Activated CD8-positive, alpha-beta T cell treated with anti-CD3 and anti-CD28 coated beads for 36 hours (primary cell): ENCODE measurements at regions not wholly inside any gene's neighbourhood (a gene's known extent, or its start where the extent isn't known, plus 50 kb on each side); places are given as distances from the start of the nearest gene placed in this dataset.

Source experiments
- ATAC-seq: fragments of 200-7000 bp; cut with Tn5 transposase; one replicate; pipeline ENCODE4 v1.10.0; 2021; ENCODE audit warnings: mild to moderate bottlenecking, moderate library complexity
- CTCF ChIA-PET: fragments of 350-600 bp; sonication (Branson Sonifier 250); formaldehyde crosslinking; loops from one replicate; lab custom pipeline; 2021; ENCODE audit warnings: antibody characterized with exemption; lab: Charles Lee
- POLR2A ChIA-PET: fragments of 350-600 bp; sonication (Branson Sonifier 250); formaldehyde crosslinking; loops from one replicate; lab custom pipeline; 2021; ENCODE audit warnings: antibody characterized with exemption; lab: Charles Lee
- DNase-seq: peaks from one replicate; pipeline ENCODE4 v3.0.0-alpha.2; 2020
- H3K27ac Mint-ChIP-seq: one replicate; pipeline ENCODE4 v1.8.0; 2021; ENCODE audit warnings: mild to moderate bottlenecking, mixed read lengths
- H3K27me3 Mint-ChIP-seq: one replicate; pipeline ENCODE4 v1.8.0; 2021; ENCODE audit warnings: mixed read lengths
- H3K36me3 Mint-ChIP-seq: one replicate; pipeline ENCODE4 v1.8.0; 2021; ENCODE audit warnings: low read depth, mixed read lengths
- H3K4me1 Mint-ChIP-seq: one replicate; pipeline ENCODE4 v1.8.0; 2021; ENCODE audit warnings: low read depth, mixed read lengths
- H3K4me3 Mint-ChIP-seq: one replicate; pipeline ENCODE4 v1.8.0; 2021; ENCODE audit warnings: mild to moderate bottlenecking, moderate library complexity, mixed read lengths
- H3K9me3 Mint-ChIP-seq: one replicate; pipeline ENCODE4 v1.8.0; 2021; ENCODE audit warnings: mixed read lengths
- intact Hi-C: fragments of 100-400 bp; cut with micrococcal nuclease; formaldehyde crosslinking; loops from one replicate; pipeline ENCODE4 v1.10.0; 2022
- TF ChIP-seq, protein P1 (sequence below): fragments of 200-600 bp; IDR thresholded peaks from one replicate; pipeline ENCODE4 v1.8.0; 2022; ENCODE audit warnings: antibody characterized with exemption, mild to moderate bottlenecking

DNA sequence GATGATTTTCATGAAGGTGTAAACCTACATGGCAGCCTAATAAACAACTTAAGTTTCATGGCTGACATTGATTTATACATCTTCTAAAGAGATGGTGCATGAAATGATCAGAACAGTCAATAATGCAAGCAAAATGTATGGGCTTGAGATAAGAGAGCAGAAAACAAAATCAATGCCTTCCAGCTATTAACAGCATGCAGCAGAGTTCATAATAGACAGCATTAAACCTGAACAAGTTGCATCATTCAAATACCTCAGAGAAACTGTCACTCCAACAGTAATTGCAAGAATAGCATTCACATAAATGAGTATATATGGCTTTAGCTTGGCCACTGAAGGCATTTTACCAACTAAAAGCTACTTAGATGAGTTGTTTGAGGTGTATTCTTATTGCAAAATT, 319.6 kb upstream of the ARID1B start:
- DNase-seq: no peak
- Mint-ChIP-seq H3K4me3 (no peak overlapping the region), H3K27me3 (peaks cover 6% of the 10 kb centered on the region), H3K27ac (no peak overlapping the region), H3K36me3 (no peaks in the 10 kb centered on the region), H3K4me1 (no peaks in the 10 kb centered on the region), H3K9me3 (peaks cover 2% of the 10 kb centered on the region)
- TF ChIP-seq, protein P1, sequence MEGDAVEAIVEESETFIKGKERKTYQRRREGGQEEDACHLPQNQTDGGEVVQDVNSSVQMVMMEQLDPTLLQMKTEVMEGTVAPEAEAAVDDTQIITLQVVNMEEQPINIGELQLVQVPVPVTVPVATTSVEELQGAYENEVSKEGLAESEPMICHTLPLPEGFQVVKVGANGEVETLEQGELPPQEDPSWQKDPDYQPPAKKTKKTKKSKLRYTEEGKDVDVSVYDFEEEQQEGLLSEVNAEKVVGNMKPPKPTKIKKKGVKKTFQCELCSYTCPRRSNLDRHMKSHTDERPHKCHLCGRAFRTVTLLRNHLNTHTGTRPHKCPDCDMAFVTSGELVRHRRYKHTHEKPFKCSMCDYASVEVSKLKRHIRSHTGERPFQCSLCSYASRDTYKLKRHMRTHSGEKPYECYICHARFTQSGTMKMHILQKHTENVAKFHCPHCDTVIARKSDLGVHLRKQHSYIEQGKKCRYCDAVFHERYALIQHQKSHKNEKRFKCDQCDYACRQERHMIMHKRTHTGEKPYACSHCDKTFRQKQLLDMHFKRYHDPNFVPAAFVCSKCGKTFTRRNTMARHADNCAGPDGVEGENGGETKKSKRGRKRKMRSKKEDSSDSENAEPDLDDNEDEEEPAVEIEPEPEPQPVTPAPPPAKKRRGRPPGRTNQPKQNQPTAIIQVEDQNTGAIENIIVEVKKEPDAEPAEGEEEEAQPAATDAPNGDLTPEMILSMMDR: no peak
- no peak for ATAC-seq
- intact Hi-C loops: no loop called here
- POLR2A ChIA-PET: no interaction called here
- CTCF ChIA-PET: no interaction called here

GRCh38 chr6:156455847-156456246, 321.3 kb upstream of the ARID1B start:
- H3K27me3 Mint-ChIP-seq: peaks cover 2% of the 10 kb centered on the region
- CTCF ChIA-PET: no interaction called here
- peaks cover 2% of the 10 kb centered on the region for H3K9me3 Mint-ChIP-seq
- POLR2A ChIA-PET: no interaction called here
- H3K4me3 Mint-ChIP-seq: no peak overlapping the region
- DNase-seq (no peak), ATAC-seq (no peak)
- intact Hi-C loops: no loop called here
- TF ChIP-seq, protein P1: no peak
- no peaks in the 10 kb centered on the region for H3K36me3 Mint-ChIP-seq
- H3K27ac Mint-ChIP-seq: no peak overlapping the region
- H3K4me1 Mint-ChIP-seq: no peaks in the 10 kb centered on the region

GRCh38 chr6:156454867-156455266, 322.3 kb upstream of the ARID1B start:
- intact Hi-C loops: no loop called here
- TF ChIP-seq, protein P1: no peak
- DNase-seq: no peak
- no peak for ATAC-seq
- H3K27ac Mint-ChIP-seq: no peak overlapping the region
- CTCF ChIA-PET: no interaction called here
- H3K36me3 Mint-ChIP-seq: no peaks in the 10 kb centered on the region
- H3K4me1 Mint-ChIP-seq: no peaks in the 10 kb centered on the region
- peaks cover 2% of the 10 kb centered on the region for H3K9me3 Mint-ChIP-seq
- no peak overlapping the region for H3K4me3 Mint-ChIP-seq
- POLR2A ChIA-PET: no interaction called here
- peaks cover 2% of the 10 kb centered on the region for H3K27me3 Mint-ChIP-seq

DNA sequence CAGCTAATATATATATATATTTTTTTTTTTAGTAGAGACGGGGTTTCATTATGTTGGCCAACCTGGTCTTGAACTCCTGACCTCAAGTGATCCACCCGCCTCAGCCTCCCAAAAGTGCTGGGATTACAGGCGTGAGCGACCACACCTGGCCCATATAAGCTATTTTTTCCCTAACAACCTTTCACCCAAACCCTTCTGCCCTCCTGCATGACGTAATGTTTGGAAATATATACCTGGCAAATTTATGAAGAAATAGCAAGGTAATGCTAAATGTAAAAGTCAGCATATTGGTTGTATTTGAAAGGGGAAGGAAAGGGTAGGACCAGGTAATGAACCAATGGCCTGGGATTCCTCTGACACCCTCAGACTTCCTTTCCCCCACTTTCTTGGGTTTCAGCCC, 325.5 kb upstream of the ARID1B start:
- DNase-seq (no peak), ATAC-seq (no peak)
- Mint-ChIP-seq H3K4me3 (no peak overlapping the region), H3K27ac (no peak overlapping the region), H3K4me1 (no peaks in the 10 kb centered on the region), H3K36me3 (no peaks in the 10 kb centered on the region), H3K9me3 (peaks cover 2% of the 10 kb centered on the region), H3K27me3 (no peaks in the 10 kb centered on the region)
- TF ChIP-seq, protein P1: no peak
- ChIA-PET POLR2A (no interaction called here), CTCF (no interaction called here)
- intact Hi-C loops: no loop called here

- no peak overlapping the region for H3K27ac Mint-ChIP-seq
- TF ChIP-seq, protein P1: no peak
- H3K9me3 Mint-ChIP-seq: peaks cover 2% of the 10 kb centered on the region
- H3K27me3 Mint-ChIP-seq: no peaks in the 10 kb centered on the region
- no peaks in the 10 kb centered on the region for H3K4me1 Mint-ChIP-seq
- DNase-seq: no peak
- ATAC-seq: no peak
- ChIA-PET POLR2A (interaction anchor here (0.6 kb wide), 1 partner anchor 613 kb away, joined by 3 read pairs; no protein-coding TSS in a partner anchor), CTCF (no interaction called here)
- H3K4me3 Mint-ChIP-seq: no peak overlapping the region
- intact Hi-C loops: no loop called here
- no peaks in the 10 kb centered on the region for H3K36me3 Mint-ChIP-seq
Observed at GRCh38 chr6:156451088-156451487, 326.1 kb upstream of the ARID1B start.
